Osteocyte (in vitro differentiated cells): ENCODE measurements at regions not wholly inside any gene's neighbourhood (a gene's known extent, or its start where the extent isn't known, plus 50 kb on each side); places are given as distances from the start of the nearest gene placed in this dataset.

Experiments used
- DNase-seq: peaks from one replicate; pipeline ENCODE4 v3.0.0; 2021; ENCODE audit warnings: mixed read lengths; ENCODE audit not compliant: unreplicated experiment; ENCODE audit errors: extremely low spot score
- H3K27ac Mint-ChIP-seq: one replicate; pipeline ENCODE4 v1.8.0; 2021; ENCODE audit warnings: mild to moderate bottlenecking, mixed read lengths; ENCODE audit not compliant: unreplicated experiment
- H3K27me3 Mint-ChIP-seq: one replicate; pipeline ENCODE4 v1.8.0; 2021; ENCODE audit warnings: mixed read lengths; ENCODE audit not compliant: unreplicated experiment
- H3K36me3 Mint-ChIP-seq: one replicate; pipeline ENCODE4 v1.8.0; 2021; ENCODE audit warnings: mixed read lengths; ENCODE audit not compliant: unreplicated experiment
- H3K4me1 Mint-ChIP-seq: one replicate; pipeline ENCODE4 v1.8.0; 2021; ENCODE audit warnings: mixed read lengths; ENCODE audit not compliant: unreplicated experiment
- H3K4me3 Mint-ChIP-seq: one replicate; pipeline ENCODE4 v1.8.0; 2021; ENCODE audit warnings: mild to moderate bottlenecking, moderate library complexity, mixed read lengths; ENCODE audit not compliant: unreplicated experiment
- H3K9me3 Mint-ChIP-seq: one replicate; pipeline ENCODE4 v1.8.0; 2021; ENCODE audit warnings: mixed read lengths; ENCODE audit not compliant: unreplicated experiment
- TF ChIP-seq, protein P1 (sequence below): fragments of 200-600 bp; sonication (generic); IDR thresholded peaks from 2 replicates; pipeline ENCODE4 v1.5.0; 2021; ENCODE audit warnings: antibody characterized with exemption, mild to moderate bottlenecking, moderate library complexity

GRCh38 chr11:41848349-41848748 is 388.9 kb upstream of the LRRC4C start:
- Mint-ChIP-seq H3K27me3 (no peaks in the 10 kb centered on the region), H3K4me1 (no peaks in the 10 kb centered on the region), H3K4me3 (no peak overlapping the region), H3K27ac (no peak overlapping the region), H3K9me3 (peaks cover 25% of the 10 kb centered on the region), H3K36me3 (no peaks in the 10 kb centered on the region)
- DNase-seq, result no peak
- TF ChIP-seq, protein P1, sequence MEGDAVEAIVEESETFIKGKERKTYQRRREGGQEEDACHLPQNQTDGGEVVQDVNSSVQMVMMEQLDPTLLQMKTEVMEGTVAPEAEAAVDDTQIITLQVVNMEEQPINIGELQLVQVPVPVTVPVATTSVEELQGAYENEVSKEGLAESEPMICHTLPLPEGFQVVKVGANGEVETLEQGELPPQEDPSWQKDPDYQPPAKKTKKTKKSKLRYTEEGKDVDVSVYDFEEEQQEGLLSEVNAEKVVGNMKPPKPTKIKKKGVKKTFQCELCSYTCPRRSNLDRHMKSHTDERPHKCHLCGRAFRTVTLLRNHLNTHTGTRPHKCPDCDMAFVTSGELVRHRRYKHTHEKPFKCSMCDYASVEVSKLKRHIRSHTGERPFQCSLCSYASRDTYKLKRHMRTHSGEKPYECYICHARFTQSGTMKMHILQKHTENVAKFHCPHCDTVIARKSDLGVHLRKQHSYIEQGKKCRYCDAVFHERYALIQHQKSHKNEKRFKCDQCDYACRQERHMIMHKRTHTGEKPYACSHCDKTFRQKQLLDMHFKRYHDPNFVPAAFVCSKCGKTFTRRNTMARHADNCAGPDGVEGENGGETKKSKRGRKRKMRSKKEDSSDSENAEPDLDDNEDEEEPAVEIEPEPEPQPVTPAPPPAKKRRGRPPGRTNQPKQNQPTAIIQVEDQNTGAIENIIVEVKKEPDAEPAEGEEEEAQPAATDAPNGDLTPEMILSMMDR, result no peak

- H3K4me3 Mint-ChIP-seq, result no peak overlapping the region
- no peaks in the 10 kb centered on the region for H3K4me1 Mint-ChIP-seq
- TF ChIP-seq, protein P1, result no peak
- H3K27me3 Mint-ChIP-seq, result no peaks in the 10 kb centered on the region
- no peak for DNase-seq
- H3K9me3 Mint-ChIP-seq, result peaks cover 25% of the 10 kb centered on the region
- no peaks in the 10 kb centered on the region for H3K36me3 Mint-ChIP-seq
- no peak overlapping the region for H3K27ac Mint-ChIP-seq
Measured at GRCh38 chr11:41849250-41849649, 389.8 kb upstream of the LRRC4C start.

DNA sequence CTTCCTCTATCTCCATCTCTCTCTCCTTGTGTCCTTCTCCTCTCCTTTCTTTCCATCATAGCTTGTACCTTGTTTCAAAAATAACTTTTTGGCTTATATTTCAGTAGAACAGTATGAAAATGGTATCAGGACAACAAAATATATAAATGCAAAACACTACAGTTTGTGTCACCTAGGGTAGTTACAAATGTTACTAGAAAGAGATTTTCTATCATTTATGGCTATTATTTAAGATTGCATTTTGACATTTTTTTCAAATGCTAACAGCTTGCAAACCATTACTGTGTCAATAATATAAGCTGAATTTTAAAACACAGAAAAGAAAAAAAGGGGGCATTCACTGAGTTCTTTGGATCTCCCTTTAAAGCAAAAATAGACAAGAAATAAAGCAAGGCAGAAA is 392.3 kb upstream of the LRRC4C start:
- Mint-ChIP-seq H3K9me3 (peaks cover 28% of the 10 kb centered on the region), H3K36me3 (no peaks in the 10 kb centered on the region), H3K27me3 (no peaks in the 10 kb centered on the region), H3K27ac (no peak overlapping the region), H3K4me1 (no peaks in the 10 kb centered on the region), H3K4me3 (no peak overlapping the region)
- DNase-seq, result no peak
- TF ChIP-seq, protein P1, result no peak

GRCh38 chr11:41861838-41862237 is 402.4 kb upstream of the LRRC4C start:
- no peaks in the 10 kb centered on the region for H3K36me3 Mint-ChIP-seq
- H3K9me3 Mint-ChIP-seq, result peaks cover 43% of the 10 kb centered on the region
- H3K27ac Mint-ChIP-seq, result no peak overlapping the region

GRCh38 chr11:41866525-41866924 is 407.1 kb upstream of the LRRC4C start:
- Mint-ChIP-seq H3K27ac (no peak overlapping the region), H3K27me3 (no peaks in the 10 kb centered on the region), H3K36me3 (no peaks in the 10 kb centered on the region), H3K9me3 (peaks cover 45% of the 10 kb centered on the region), H3K4me1 (no peaks in the 10 kb centered on the region), H3K4me3 (no peak overlapping the region)
- DNase-seq, result no peak
- TF ChIP-seq, protein P1, result no peak

More at GRCh38 chr11:41861838-41862237, 402.4 kb upstream of the LRRC4C start:
- H3K4me1 Mint-ChIP-seq, result no peaks in the 10 kb centered on the region
- no peaks in the 10 kb centered on the region for H3K27me3 Mint-ChIP-seq
- H3K4me3 Mint-ChIP-seq, result no peak overlapping the region
- TF ChIP-seq, protein P1, result no peak
- DNase-seq, result no peak
